MM.1S (cell line): ENCODE measurements at regions not wholly inside any gene's neighbourhood (a gene's known extent, or its start where the extent isn't known, plus 50 kb on each side); places are given as distances from the start of the nearest gene placed in this dataset.

Experiments
- EZH2 ChIP-seq: fragments of 300-600 bp; sonication (generic); optimal IDR thresholded peaks from 2 replicates; pipeline ENCODE3; 2017; ENCODE audit warnings: low read depth, mild to moderate bottlenecking, antibody characterized with exemption, low read length, mixed read lengths
- TF ChIP-seq, protein P1 (sequence below): fragments of 300-600 bp; sonication (generic); IDR thresholded peaks from 2 replicates; pipeline ENCODE4 v1.5.1; 2016; ENCODE audit warnings: antibody characterized with exemption, low read length, mixed read lengths

GRCh38 chr9:97756991-97757390 lies 59.9 kb upstream of the XPA start:
- TF ChIP-seq, protein P1, sequence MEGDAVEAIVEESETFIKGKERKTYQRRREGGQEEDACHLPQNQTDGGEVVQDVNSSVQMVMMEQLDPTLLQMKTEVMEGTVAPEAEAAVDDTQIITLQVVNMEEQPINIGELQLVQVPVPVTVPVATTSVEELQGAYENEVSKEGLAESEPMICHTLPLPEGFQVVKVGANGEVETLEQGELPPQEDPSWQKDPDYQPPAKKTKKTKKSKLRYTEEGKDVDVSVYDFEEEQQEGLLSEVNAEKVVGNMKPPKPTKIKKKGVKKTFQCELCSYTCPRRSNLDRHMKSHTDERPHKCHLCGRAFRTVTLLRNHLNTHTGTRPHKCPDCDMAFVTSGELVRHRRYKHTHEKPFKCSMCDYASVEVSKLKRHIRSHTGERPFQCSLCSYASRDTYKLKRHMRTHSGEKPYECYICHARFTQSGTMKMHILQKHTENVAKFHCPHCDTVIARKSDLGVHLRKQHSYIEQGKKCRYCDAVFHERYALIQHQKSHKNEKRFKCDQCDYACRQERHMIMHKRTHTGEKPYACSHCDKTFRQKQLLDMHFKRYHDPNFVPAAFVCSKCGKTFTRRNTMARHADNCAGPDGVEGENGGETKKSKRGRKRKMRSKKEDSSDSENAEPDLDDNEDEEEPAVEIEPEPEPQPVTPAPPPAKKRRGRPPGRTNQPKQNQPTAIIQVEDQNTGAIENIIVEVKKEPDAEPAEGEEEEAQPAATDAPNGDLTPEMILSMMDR = no peak
- TF ChIP-seq EZH2 = no peak
